HG03571 (cell line): ENCODE measurements at regions not wholly inside any gene's neighbourhood (a gene's known extent, or its start where the extent isn't known, plus 50 kb on each side); places are given as distances from the start of the nearest gene placed in this dataset.
"Not testable (repeated sequence)": the region's sequence is repeated elsewhere in the genome, so short reads cannot be mapped to it uniquely, and the experiment has no call there.

Experiments used
- ATAC-seq: cut with Tn5 transposase; IDR thresholded peaks from one replicate; pipeline ENCODE4 v1.9.1; 2021; ENCODE audit not compliant: unreplicated experiment

- ATAC-seq, result no peak
Observed at GRCh38 chrX:13387666-13388494, 68.0 kb upstream of the ATXN3L start.

- no peak for ATAC-seq
Observed at GRCh38 chrX:13386636-13387035, 66.8 kb upstream of the ATXN3L start.

GRCh38 chrX:13386092-13386491, 66.2 kb upstream of the ATXN3L start:
- ATAC-seq, result no peak

- ATAC-seq, result no peak
Observed at GRCh38 chrX:13383907-13384306, 64.1 kb upstream of the ATXN3L start.

GRCh38 chrX:13381514-13381913, 61.7 kb upstream of the ATXN3L start:
- no peak for ATAC-seq

- ATAC-seq, result no peak
Observed at GRCh38 chrX:13380211-13380610, 60.4 kb upstream of the ATXN3L start.

GRCh38 chrX:13378562-13379518, 59.0 kb upstream of the ATXN3L start:
- not testable (repeated sequence) for ATAC-seq

GRCh38 chrX:13377550-13377934, 57.7 kb upstream of the ATXN3L start:
- ATAC-seq, result no peak

GRCh38 chrX:13376857-13377549, 57.1 kb upstream of the ATXN3L start:
- ATAC-seq, result no peak

- not testable (repeated sequence) for ATAC-seq
Observed at GRCh38 chrX:13375596-13375995, 55.7 kb upstream of the ATXN3L start.

- no peak for ATAC-seq
Observed at GRCh38 chrX:13374364-13374763, 54.5 kb upstream of the ATXN3L start.

GRCh38 chrX:13373431-13374187, 53.8 kb upstream of the ATXN3L start:
- ATAC-seq, result no peak

GRCh38 chrX:13373027-13373426, 53.2 kb upstream of the ATXN3L start:
- ATAC-seq, result no peak

- no peak for ATAC-seq
Observed at GRCh38 chrX:13372203-13372980, 52.5 kb upstream of the ATXN3L start.

- ATAC-seq, result no peak
Observed at GRCh38 chrX:13371186-13371585, 51.3 kb upstream of the ATXN3L start.

- ATAC-seq, result no peak
Observed at GRCh38 chrX:13370713-13371112, 50.9 kb upstream of the ATXN3L start.
